Limb (tissue), 2 donors: ENCODE measurements at regions not wholly inside any gene's neighbourhood (a gene's known extent, or its start where the extent isn't known, plus 50 kb on each side); places are given as distances from the start of the nearest gene placed in this dataset.

Experiments
- DNase-seq, 2 donors: peaks; one replicate each; pipeline ENCODE4 v3.0.0-alpha.2; 2016; ENCODE audit errors: extremely low spot score in 2 of 2

DNA sequence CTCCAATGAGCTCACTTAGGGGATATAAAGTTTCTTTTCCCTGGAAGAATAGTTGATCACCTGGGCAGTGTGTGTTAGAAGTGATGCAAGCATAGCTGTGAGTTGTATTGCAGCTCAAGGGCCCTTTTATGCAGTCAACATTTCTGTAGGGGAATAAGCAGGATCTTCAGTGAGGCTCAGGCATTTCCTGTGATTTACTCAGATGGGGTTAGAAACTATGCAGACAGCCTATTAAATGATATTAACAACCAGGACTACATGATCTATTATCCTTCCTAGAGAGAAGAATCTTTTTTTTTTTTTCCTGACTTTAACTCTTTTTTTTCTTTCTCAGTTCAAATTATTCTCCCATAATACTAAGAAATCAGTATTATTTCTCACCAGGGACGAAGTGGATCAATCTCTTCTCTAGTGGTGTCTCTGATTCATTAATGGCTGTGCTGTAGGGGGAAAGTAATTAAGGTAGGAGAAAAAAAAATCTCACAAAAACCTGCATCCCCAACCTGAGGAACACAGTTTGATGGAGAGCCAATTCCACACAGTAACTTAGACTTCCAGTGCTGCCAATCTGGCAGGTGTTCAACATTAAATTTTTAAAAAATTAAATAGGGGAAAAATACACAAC lies 126.4 kb upstream of the SLC10A2 start:
- no peak for DNase-seq

- no peak for DNase-seq
Observed at GRCh38 chr13:103190841-103191240, 124.6 kb upstream of the SLC10A2 start.

DNA sequence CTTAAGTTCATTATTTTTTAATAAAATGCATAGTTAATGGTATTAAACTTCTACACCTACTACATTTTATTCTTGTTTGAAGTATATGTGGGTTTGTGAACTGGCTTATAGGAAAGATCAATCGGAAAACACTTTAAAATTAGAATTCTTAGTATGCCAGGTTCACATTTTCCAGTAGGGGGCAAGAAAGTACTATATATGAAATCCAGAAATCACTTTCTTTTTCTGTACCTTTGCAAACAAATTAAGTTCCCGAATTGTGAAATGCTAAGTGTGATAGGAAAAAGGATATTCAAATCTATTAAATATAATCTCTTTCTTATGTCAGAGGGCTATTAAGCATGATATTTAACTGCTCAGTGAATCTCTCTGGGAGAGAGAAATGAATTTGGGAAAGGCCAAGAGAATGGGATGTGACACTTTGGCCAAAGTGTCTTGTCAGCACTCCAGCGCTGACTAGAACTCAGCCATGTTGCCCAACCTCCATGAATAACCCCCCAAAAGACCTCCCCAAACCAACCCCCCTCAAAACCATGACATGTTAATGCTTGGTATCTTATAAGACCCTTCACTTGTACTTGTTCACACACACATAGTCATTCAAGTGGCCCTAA lies 122.6 kb upstream of the SLC10A2 start:
- peak in 1 of 2 donors; percentile 72 for DNase-seq

- DNase-seq: no peak
Observed at GRCh38 chr13:103187721-103188156, 121.5 kb upstream of the SLC10A2 start.

- no peak for DNase-seq
Observed at GRCh38 chr13:103184413-103184812, 118.2 kb upstream of the SLC10A2 start.

DNA sequence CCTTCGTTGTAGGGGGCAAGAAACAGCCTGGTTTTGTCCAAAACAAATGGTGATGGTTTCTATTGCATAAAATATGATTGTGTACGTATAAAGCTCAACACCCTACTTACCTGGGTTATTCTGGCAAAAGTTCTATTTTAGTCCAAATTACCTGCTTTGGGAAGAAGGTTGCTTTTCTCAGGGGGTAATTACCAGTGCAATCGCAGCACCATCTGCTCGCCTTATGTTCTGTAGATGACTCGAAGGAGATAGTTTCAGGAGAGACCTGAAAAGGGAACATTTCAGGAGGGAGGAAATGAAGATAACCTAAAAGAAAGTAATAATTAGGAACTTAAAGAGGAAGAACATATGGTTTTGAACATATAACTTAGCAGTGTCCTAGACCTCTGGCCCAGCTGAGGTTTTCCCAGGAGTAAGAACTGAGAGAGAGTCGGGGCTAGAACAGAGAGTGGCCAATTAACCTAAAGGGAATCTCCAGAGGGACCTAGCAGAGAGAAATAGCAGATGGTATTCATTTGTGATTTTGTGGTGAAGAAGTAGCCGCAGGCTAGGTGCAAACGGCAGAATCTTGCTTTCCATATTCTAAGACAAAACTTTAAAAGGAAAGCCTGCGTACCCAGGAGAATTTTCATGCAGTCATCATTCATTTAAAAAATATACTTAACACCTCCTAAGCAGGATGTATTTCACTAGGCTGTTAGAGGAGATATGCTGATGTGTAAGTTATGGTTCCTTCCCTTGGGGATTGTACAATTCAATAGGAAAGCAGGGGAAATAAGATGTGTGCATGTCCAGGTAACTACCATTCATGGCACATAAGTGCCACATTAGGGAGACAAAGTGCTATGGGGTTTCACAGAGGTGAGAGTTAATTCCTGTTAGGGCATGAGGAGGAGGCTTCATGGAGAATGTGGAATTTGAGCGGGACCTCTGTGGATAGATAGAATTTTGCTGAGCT lies 113.0 kb upstream of the SLC10A2 start:
- DNase-seq: no peak

GRCh38 chr13:103174966-103175365 lies 108.7 kb upstream of the SLC10A2 start:
- no peak for DNase-seq

DNA sequence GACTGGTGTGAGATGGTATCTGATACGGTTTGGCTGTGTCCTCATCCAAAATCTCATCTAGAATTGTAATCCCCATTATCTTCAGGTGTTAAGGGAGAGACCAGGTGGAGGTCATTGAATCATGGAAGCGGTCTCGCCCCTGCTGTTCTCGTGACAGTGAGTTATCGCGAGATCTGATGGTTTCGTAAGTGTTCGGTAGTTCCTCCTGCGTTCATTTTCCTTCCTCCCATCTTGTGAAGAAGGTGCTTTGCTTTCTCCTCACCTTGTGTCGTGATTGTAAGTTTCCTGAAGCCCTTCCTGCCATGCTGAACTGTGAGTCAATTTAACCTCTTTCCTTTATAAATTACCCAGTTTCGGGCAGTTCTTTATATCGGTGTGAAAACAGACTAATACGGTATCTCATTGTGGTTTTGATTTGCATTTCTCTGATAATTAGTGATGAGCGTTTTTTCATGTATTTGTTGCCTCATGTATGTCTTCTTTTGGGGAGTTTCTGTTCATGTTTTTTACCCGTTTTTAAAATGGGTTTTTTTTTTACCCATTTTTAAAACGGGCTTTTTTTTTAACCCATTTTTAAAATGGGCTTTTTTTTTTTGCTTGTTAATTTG lies 102.8 kb upstream of the SLC10A2 start:
- no peak for DNase-seq

DNA sequence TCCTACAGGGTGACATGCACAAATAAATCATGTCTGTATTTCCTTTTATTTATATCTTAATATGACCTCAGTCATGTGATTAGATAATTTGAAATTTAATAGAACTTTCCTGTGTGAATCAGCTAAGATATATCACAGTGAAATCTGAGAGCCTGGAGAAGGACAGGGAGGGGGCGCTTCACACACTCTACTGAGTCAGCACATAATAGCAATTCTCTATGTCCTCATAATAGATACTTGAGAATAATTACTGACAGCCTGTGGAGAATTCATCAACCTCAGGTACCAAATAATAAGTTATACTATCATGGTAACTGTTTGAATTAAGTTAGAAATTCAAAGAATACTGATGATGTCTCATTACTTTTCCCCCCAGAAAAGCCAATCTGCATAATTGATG lies 98.0 kb upstream of the SLC10A2 start:
- no peak for DNase-seq

GRCh38 chr13:103161476-103161875 lies 95.3 kb upstream of the SLC10A2 start:
- no peak for DNase-seq

DNA sequence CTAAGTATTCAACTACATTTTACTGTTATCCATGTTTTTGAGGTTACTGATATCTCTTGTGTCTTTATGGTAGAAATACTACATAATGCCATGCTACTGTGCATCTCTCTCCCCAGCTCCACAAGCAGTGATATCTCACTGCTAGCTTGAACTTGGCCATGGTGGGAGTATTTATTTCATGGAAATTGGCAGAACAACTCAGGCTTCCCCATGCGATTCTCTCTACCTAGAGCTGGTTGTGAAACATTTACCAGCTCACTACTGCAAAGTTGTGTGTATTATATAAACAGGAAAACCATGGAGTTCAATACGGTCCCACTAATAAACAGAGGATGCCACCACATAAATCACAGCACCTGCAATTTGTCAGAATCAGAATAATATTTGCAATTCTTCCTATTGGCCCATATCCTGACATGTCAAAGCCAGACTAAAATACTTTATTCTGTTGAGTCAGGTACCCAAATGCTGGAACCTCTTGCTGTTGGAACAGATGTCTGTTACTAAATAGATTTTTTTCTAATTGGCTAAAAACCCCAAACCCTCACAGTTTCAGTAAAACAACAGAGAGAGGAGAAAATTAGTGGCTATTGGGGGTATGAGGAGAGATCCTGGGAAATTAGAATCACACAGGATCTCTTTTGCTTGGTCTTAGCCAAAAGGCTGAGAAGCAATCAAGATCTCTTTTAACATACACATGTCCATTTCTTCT lies 91.4 kb upstream of the SLC10A2 start:
- DNase-seq: no peak

GRCh38 chr13:103157016-103157415 lies 90.8 kb upstream of the SLC10A2 start:
- no peak for DNase-seq

DNA sequence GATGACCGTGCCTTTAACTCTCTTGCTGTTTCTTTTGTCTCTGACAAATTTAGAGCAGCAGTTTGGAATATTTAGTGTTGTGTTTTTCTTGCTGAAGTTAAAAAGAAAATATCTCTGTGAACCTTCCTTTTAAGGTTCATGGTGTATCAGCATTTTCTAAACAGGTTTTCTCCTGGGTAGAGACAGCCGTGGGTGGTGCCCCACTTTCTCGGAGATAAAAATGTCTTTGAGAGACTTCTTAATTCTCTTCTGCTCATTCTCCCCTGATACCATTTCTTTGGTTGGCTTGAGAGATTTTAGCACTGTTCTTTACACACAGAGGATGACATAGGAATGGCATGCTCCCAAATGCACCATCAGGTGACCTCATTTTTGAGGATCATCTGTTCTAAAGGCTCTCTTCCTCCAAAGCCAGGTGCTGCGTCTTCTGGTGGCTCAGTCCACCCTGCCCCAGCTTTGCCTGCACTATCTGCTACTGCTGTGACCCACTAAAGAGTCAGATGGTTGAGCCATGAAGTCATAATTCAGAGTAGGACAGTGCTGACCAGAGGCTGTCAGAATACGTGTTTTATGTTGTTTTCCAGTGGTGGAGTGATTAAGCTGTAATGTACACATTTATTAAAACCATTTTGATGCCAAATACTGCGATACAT lies 90.3 kb upstream of the SLC10A2 start:
- DNase-seq: no peak

- no peak for DNase-seq
Observed at GRCh38 chr13:103153466-103153865, 87.2 kb upstream of the SLC10A2 start.

- DNase-seq: no peak
Observed at GRCh38 chr13:103147961-103148360, 81.7 kb upstream of the SLC10A2 start.

GRCh38 chr13:103145442-103145841 lies 79.2 kb upstream of the SLC10A2 start:
- no peak for DNase-seq

DNA sequence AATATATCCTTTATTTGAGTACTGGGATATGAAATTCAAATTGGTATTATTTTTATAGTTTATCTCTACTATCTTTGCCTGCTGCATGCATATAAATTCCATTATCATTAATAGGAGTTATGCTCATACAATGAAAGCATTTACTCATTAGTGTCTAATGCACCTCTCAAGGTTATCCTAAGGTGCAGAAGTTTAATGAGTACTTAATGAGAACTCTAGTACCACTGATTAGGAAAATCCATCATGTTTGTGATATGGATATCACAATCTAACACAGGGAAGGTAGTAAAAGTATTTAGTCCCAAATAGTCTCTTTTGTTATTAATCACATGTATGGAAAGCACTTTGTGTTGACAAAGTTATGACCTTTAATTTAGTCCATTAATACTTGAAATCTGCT lies 77.2 kb upstream of the SLC10A2 start:
- DNase-seq: no peak

DNA sequence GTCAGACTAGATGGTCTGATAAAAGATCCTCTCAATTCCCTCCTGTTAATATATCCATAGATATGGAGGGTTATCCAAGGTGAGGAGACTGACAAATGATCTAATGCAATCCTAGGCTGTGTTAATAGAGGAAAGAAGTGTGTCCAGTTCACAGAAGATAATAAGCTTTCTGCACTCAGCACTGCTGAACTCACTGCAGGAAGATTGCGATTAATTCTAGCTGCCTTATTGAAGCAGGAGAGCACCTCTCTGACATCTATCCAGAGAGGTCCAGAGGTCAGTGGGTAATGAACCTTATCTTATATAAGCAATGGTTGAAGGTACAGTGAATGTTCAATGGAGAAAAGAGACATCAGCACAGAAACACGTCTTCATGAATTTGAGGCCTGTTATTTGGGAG lies 75.9 kb upstream of the SLC10A2 start:
- DNase-seq: no peak

DNA sequence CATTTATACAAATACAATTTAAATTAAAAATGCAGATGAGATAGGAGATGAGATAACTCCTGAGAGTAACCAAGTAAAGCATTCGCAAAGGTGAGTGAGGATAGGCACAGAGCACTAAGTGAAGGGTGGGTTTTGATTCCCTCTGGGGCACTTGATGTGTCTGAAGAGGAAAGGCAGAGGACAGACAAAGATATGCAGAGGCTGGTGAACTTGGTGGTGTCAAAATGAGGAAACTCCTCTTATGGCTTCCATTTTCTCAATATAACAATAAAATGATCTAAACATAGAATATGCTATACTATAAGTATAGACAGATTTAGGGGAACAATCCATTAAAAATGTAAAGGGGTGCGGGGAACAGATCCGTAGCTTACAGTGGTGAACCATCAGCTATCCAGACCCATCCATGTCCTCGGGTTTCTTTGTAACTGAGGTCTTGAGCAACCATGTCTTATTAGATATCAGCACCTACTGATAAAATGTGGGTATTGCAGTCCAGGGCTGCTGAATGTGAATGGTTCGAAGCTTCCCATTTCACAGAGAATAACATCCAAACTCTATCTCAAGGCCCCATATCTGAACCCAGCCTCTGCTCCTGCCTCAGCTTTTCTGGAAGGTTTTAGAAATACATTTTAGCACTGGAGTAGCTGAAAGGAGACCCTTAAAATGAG lies 73.9 kb upstream of the SLC10A2 start:
- DNase-seq: no peak

- no peak for DNase-seq
Observed at GRCh38 chr13:103134271-103134670, 68.1 kb upstream of the SLC10A2 start.
